ENCODE measurements at regions not wholly inside any gene's neighbourhood (a gene's known extent, or its start where the extent isn't known, plus 50 kb on each side); places are given as distances from the start of the nearest gene placed in this dataset.
"Not testable (repeated sequence)": the region's sequence is repeated elsewhere in the genome, so short reads cannot be mapped to it uniquely, and the experiment has no call there.

DNA sequence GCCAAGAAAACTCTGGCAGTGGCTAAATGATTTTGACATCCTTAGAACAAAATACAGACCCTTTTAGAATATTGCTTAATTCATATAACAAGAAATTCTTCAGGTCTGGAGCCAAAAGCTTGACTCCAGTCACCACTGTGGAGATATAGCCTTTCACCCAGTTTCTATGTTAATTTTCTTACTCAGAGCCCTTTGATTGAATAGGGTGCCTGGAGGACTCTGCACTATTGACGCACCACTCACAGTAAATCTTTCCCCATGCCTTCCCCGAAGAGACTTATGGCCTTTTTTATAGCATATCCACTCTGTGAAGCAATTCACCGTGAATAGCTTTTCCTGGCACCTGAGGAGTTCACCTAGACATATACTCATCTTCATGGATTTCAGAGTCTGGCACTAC is 613.8 kb downstream of the ZWINT start:
- no peak for DNase-seq (ENCODE audit: low spot score)

DNA sequence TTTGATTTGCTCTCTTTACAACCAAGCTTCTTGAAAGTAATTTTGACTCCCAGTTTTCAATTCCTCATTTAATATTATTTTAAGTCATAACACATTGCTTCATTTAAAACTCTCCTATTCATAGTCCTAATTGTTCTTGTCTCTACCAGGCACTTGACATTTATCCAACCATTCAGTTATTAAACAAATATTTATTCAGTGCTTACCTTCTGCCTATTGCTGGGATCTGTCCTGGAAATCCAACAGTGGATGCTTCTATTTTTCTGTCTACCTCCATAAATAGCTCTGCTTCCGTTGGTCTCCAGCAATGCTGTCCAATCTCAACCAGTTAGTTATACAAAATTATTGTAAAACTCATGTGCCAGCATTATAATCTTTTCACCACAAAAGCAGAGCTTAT is 615.1 kb downstream of the ZWINT start:
- DNase-seq (ENCODE audit: low spot score): no peak

DNA sequence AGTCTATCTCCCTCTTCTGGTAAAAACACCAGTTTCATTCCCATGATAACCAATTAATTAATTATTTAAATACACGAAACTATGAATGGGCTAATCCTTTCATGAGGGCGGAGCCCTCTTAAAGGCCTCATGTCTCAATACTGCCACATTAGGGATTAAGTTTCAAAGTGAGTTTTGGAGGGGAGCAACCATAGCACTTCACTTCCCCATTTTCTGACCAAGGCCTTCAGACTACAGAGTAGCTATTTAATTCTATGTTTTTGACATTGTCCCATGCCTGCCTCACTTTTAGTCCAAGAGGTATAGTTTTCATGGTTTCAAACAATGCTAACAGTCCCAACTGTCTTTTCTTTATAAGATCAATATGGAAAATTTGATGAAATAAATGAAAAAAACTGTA is 618.6 kb downstream of the ZWINT start:
- no peak for DNase-seq (ENCODE audit: low spot score)

DNA sequence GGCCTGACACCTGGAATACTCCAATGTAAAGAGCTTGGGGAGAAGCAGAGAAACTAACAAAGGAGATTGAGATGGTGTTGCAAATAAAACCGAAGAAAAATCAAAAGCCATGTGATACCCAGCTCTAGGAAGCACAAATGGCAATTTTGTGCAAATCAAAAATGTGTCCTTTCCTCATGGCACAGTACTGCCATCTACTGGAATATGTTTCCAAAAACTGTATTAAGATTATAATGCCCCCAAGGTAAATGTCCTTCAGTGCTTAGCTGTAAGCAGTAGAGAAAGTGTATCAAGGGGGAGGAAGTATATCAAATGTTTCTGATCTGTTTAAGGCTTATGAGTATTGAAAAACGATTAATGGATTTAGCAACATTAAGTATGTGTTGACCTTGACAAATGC is 620.3 kb downstream of the ZWINT start:
- DNase-seq (ENCODE audit: low spot score): peak; percentile 4

GRCh38 chr10:55740110-55740509 is 620.9 kb downstream of the ZWINT start:
- no peak for DNase-seq (ENCODE audit: low spot score)

DNA sequence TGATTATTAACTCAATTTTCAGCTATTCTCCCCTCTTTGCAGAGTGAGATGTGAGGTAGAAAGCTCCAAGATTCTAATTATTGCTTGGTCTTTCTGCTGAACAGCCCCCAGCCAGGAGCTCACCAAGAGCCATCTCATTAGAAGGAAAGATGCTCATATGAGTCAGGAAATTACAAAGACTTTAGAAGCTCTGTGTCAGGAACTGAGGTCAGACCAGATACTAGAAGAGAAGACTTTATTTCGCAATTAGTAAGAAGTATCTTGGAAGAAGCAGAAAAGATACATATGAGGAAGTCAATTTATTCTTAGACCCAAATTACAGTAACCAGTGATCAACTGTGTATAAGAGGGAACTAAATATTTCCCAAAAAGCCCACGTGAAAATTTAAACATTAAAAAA is 626.9 kb downstream of the ZWINT start:
- DNase-seq (ENCODE audit: low spot score): no peak

- no peak for DNase-seq (ENCODE audit: low spot score)
Observed at GRCh38 chr10:55704950-55705349, 656.1 kb downstream of the ZWINT start.

DNA sequence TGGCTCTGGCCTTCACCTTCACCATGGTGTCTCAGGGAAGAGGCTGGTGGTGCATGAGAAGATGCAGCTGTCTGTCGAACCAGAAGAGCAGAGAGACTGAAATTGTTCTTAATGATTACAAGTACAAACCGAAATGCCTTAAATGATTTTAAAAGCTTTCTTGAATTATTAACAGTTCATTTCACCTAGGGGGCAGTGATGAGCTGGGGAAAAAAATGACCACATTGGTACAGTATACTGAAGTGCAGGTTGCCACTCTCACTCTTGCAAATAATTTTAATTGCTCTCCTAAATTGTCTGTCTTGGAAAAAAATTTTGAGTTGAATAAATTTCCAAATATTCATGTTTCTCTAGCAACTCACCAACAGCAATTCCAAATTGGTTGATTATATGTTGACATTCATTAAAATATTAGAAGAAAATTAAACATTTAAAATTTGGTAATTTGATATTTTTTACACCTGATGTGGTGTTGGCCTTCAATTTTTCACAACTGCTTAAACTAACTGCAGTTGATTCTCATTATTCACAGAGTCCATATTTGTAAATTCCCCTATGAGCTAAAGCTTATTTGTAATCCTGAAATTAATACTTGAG is 692.6 kb downstream of the ZWINT start:
- DNase-seq (ENCODE audit: low spot score): peak; percentile 7

DNA sequence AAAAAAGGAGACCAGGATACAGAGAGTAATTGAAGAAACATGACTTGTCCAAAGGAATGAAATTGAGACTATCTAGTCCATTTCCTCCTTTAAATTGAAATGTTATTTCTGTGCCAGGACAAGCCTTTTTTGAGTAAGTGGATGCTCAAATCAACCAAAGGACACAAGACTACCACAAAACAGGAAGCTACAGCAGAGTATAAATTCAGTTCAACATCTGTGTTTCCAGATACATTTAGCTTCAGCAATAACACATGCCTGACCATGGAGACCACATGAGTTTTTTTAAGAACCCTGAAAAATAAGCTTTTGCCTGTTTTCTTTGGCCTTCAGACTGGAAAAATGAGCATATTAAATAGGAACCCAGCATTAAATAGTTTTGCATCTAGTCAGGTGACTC is 707.5 kb downstream of the ZWINT start:
- no peak for DNase-seq (ENCODE audit: low spot score)

DNA sequence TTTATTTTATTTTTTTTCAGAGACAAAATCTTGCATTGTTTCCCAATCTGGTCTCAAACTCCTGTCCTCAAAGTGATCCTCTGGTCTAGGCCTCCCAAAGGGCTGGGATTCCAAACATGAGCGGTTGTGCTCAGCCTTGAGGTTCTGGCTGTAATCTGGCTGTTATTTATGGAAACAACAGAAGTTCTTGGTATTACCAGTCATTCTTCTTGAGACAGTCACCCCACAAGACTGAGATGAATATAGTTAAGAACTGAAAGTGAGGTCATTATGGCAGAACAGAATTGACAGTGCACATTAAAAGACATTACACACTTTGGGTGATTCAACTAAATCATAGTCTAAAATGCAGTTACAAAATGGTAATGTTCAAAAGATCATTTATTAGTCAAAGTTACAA is 719.5 kb downstream of the ZWINT start:
- DNase-seq (ENCODE audit: low spot score): no peak

GRCh38 chr10:55631071-55631654 is 729.9 kb downstream of the ZWINT start:
- DNase-seq (ENCODE audit: low spot score): peak; percentile 43

DNA sequence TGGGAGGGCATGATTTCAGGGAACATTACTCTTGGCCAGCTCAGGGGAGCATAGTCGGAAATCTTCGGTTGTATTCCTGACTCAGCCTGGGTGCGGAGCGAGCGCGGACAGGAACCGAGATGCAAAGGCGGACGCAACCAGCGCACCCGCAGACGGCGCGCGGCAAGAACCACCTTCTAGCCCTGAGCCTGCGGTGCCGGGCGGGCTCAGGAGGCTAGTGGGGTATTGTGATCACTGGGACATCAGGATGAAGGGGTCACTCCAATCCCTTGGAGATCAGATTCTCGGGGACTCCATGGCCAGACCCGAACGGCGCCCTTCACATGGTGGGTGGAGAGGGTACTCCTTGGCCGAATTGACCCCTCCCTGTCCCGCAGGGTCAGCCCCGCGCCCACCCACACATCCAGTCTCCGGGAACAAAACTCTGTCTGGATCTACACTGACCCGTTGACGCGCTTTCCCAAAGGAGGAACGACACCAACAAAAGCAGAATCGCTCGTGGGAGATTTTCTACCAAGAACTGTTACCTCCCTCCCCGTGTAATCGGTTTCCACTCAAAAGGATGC is 730.5 kb downstream of the ZWINT start:
- no peak for DNase-seq (ENCODE audit: low spot score)

DNA sequence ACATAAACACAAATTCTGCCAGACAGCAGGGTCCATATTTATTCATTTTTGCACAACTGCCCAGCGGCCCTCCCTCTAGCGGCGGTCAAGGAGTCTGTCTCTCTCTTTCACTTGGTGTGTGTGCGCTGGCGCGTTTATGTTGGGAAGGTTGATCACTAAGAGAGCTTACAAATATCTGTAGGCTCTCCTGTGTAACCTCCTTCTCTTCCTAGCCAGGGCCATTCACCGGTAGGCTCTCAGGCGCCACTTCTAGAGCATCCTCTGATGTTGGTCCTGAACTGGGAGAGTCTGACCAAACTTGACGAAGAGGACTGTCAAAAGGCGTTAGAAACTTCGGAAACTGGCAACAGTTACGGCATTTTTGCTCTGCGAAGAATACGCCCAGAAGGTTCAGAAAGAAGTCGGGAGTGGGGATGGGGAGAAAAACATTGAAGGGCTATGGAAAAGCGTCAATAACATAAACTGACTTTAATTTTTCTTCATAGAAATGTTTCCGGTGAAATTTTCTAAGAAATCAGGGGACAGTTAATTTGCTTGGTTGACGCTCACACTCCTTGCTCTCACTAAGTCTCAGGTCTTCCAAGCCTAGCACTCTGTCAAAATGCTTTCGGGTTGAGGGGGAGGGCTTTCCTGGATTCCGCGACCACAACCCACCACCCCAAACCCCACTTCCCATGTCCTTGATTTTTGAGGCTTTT is 731.1 kb downstream of the ZWINT start:
- no peak for DNase-seq (ENCODE audit: low spot score)

GRCh38 chr10:55628260-55628701 is 732.8 kb downstream of the ZWINT start:
- no peak for DNase-seq (ENCODE audit: low spot score)

DNA sequence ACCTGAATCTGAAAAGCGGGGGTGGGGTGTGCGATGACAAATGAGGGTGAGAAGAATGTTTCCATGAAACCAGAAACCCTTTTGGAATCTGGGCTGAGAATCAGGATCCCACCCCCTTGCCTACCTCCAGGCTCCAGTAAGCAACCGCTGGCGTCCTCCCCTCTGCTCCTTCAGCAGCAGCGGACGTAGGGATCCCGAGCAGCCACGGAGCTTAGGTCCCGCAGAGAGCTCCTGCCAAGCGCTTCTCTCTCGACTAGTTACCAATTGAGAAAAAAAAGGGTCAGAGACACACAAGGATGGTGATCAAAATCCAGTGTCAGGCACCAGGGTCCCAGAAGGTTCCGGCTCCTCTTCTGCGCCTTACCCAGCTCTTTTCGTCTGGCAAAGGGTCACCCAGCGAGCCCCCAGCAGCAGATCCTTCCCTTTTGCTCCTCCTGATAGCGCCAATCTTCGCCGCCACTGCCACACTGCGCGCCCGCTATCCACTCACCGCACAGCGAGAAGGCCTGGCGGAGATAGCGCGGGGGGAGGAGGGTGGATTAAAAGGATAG is 733.5 kb downstream of the ZWINT start:
- DNase-seq (ENCODE audit: low spot score): no peak

- not testable (repeated sequence) for DNase-seq (ENCODE audit: low spot score)
Observed at GRCh38 chr10:55601690-55602478, 759.2 kb downstream of the ZWINT start.

- no peak for DNase-seq (ENCODE audit: low spot score)
Observed at GRCh38 chr10:55551603-55552002, 750.6 kb upstream of the PCDH15 start.

GRCh38 chr10:55550236-55550635 is 749.2 kb upstream of the PCDH15 start:
- peak; percentile 39 for DNase-seq (ENCODE audit: low spot score)

DNA sequence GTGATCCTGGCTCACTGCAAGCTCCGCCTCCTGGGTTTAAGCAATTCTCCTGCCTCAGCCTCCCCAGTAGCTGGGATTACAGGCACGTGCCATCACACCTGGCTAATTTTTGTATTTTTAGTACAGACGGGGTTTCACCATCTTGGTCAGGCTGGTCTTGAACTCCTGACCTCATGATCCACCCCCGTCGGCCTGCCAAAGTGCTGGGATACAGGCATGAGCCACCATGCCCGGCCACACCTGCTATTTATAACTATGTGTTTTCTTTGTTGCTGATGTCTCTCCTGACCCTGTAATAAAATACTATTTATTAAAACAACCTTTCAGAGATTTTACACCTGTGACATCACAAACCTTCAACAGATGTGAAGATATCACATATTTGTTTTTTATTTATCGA is 736.5 kb upstream of the PCDH15 start:
- not testable (repeated sequence) for DNase-seq (ENCODE audit: low spot score)

DNA sequence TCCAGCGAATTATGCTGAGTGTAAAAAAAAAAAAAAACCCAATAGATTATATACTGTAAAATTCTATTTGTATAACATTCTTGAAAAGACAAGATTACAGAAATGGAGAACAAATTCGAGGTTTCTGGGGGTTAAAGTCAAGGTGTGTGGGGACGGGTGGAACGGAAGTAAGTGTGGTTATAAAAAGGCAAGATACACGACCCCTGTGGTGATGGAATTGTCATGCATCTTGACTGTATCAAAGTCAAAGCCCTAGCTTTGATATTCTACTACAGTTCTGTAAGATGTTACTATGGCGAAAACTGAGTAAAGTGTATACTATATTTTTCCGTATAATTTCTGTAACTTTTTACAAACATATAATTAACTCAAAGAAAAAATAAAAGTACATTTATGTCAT is 718.2 kb upstream of the PCDH15 start:
- no peak for DNase-seq (ENCODE audit: low spot score)

GRCh38 chr10:55518416-55518815 is 717.4 kb upstream of the PCDH15 start:
- DNase-seq (ENCODE audit: low spot score): not testable (repeated sequence)

DNA sequence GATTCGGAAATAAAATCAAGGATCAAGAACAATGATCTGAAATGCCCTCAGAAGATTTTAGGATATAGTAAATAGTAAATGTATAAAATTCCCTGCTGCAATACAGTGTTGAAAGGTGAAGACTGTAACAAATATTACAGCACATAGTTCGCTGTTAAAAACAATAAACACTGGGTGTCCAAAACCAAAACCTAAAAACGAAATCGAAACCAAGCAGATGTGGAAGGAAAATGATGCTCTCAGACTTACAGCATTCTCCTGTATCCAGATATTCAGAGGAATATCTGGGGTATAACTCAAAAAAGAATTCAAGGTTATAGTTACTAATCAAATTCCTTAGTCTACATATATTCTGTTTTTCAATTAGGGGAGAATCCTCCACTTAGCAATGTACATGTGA is 708.1 kb upstream of the PCDH15 start:
- DNase-seq (ENCODE audit: low spot score): peak; percentile 34

Data from H4 (cell line).